Kidney (tissue), 13 donors: ENCODE measurements at regions not wholly inside any gene's neighbourhood (a gene's known extent, or its start where the extent isn't known, plus 50 kb on each side); places are given as distances from the start of the nearest gene placed in this dataset.

Experiments
- DNase-seq, 5 donors: peaks; one replicate each; pipeline ENCODE4 v3.0.0-alpha.2; 2013 to 2020
- FAIRE-seq: peaks from 2 replicates; lab custom pipeline; 2012; peaks lifted over from hg19 to GRCh38; lab: Jason Lieb, UNC
- H3K27ac ChIP-seq, 2 donors: one replicate each; pipeline ENCODE4 v1.7.0; 2013; ENCODE audit warnings: low read depth in 2 of 2, low read length in 2 of 2, inconsistent platforms in 1 of 2
- H3K27me3 ChIP-seq: one replicate; pipeline ENCODE4 v1.7.1; 2013; ENCODE audit warnings: low read length, inconsistent platforms; ENCODE audit not compliant: control insufficient read depth, insufficient read depth
- H3K36me3 ChIP-seq, 3 donors: one replicate each; pipeline versions ENCODE4 v1.7.0 to v1.7.1; 2013; ENCODE audit warnings: low read length in 3 of 3, control low read depth in 1 of 3, inconsistent platforms in 1 of 3; ENCODE audit not compliant: insufficient read depth in 3 of 3, control insufficient read depth in 2 of 3
- H3K4me1 ChIP-seq, 3 donors: one replicate each; pipeline versions ENCODE4 v1.7.0 to v1.7.1; 2013; ENCODE audit warnings: low read length in 3 of 3, inconsistent platforms in 1 of 3, low read depth in 1 of 3; ENCODE audit not compliant: control insufficient read depth in 2 of 3, insufficient read depth in 2 of 3
- H3K4me3 ChIP-seq, 3 donors: one replicate each; pipeline versions ENCODE4 v1.7.0 to v1.8.1; 2013; ENCODE audit warnings: low read length in 3 of 3, control low read depth in 1 of 3, inconsistent platforms in 1 of 3
- H3K9ac ChIP-seq, 3 donors: one replicate each; pipeline versions ENCODE4 v1.7.0 to v1.7.1; 2013; ENCODE audit warnings: low read length in 3 of 3, control low read depth in 1 of 3, inconsistent platforms in 1 of 3
- H3K9me3 ChIP-seq, 3 donors: one replicate each; pipeline versions ENCODE4 v1.7.0 to v1.7.1; 2013; ENCODE audit warnings: low read length in 3 of 3, control low read depth in 1 of 3, inconsistent platforms in 1 of 3; ENCODE audit not compliant: control insufficient read depth in 2 of 3, insufficient read depth in 1 of 3
- CTCF ChIP-seq: IDR thresholded peaks from 3 replicates; pipeline ENCODE4 v1.5.1; 2012; ENCODE audit warnings: mild to moderate bottlenecking, moderate library complexity, borderline replicate concordance; ENCODE audit not compliant: insufficient read depth; ENCODE audit errors: extremely low read depth
- intact Hi-C: fragments of 100-400 bp; cut with DNase I; formaldehyde crosslinking; loops from one replicate; pipeline ENCODE4 v1.11.1; 2022
- donor health status: control.
- donor health status: control.
- donor health status: control.
- donor health status: control.
- donor health status: control.
- donor health status: DM: yes; HTN: yes; CAD: no.
- donor health status: Normal renal cell carcinoma (clear cell type).

- no peak overlapping the region for H3K4me3 ChIP-seq
- intact Hi-C loops: no loop called here
- H3K4me1 ChIP-seq: peaks cover 0 to 8% (median 4%) of the 10 kb centered on the region in 3 donors
- no peak overlapping the region for H3K9ac ChIP-seq
- no peak overlapping the region for H3K27ac ChIP-seq
- FAIRE-seq (no peak), DNase-seq (no peak)
- no peaks in the 10 kb centered on the region for H3K36me3 ChIP-seq
- H3K9me3 ChIP-seq: no peaks in the 10 kb centered on the region
- no peak for TF ChIP-seq CTCF
- no peaks in the 10 kb centered on the region for H3K27me3 ChIP-seq
Observed at GRCh38 chr10:35751347-35751746, 109.3 kb upstream of the FZD8 start.

- Histone ChIP-seq H3K4me3 (no peak overlapping the region), H3K27me3 (no peaks in the 10 kb centered on the region), H3K36me3 (no peaks in the 10 kb centered on the region), H3K27ac (no peak overlapping the region), H3K9ac (no peak overlapping the region), H3K4me1 (peaks cover 0 to 16% (median 4%) of the 10 kb centered on the region in 3 donors), H3K9me3 (no peaks in the 10 kb centered on the region)
- FAIRE-seq (no peak), DNase-seq (no peak)
- TF ChIP-seq CTCF: no peak
- intact Hi-C loops: no loop called here
Observed at GRCh38 chr10:35749230-35749629, 107.1 kb upstream of the FZD8 start.

- intact Hi-C loops: no loop called here
- no peak for FAIRE-seq
- DNase-seq: no peak
- Histone ChIP-seq H3K9ac (no peak overlapping the region), H3K9me3 (peaks cover 0 to 2% (median 0%) of the 10 kb centered on the region in 3 donors), H3K27me3 (no peaks in the 10 kb centered on the region), H3K4me1 (peaks cover 0 to 7% (median 0%) of the 10 kb centered on the region in 3 donors), H3K27ac (no peak overlapping the region), H3K4me3 (no peak overlapping the region), H3K36me3 (no peaks in the 10 kb centered on the region)
- TF ChIP-seq CTCF: no peak
Observed at GRCh38 chr10:35745617-35746403, 103.7 kb upstream of the FZD8 start.
